ENCODE measurements at regions not wholly inside any gene's neighbourhood (a gene's known extent, or its start where the extent isn't known, plus 50 kb on each side); places are given as distances from the start of the nearest gene placed in this dataset.

GRCh38 chr17:34719569-34719968, 140.2 kb downstream of the TMEM132E start:
- TF ChIP-seq CTCF (IDR thresholded peaks at IDR 0.05), result no peak
- no peak for TF ChIP-seq POLR2A (IDR thresholded peaks at IDR 0.05)
- no peak for TF ChIP-seq POLR2AphosphoS5 (IDR thresholded peaks at IDR 0.05)

Data from breast epithelium (tissue), 3 donors.